ENCODE measurements at regions not wholly inside any gene's neighbourhood (a gene's known extent, or its start where the extent isn't known, plus 50 kb on each side); places are given as distances from the start of the nearest gene placed in this dataset.

DNA sequence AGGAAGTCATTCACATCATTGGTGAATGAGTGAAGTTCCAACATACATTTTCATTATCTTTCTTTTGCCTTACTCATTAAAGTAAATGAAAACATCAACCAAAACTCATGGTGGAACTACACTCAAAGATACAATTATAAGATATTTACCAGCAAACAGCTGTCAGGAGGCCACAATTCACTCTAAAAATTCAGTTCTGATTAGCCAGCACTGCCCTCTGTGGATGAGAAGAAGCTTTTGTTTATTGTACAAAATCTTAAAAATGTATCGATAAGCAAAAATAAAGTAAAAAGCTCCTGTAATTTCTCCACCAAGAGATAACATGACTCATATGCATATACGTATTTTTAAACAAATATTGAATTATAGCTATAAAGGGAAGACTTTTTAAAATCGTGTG lies 73.5 kb upstream of the RAPGEF4 start:
- TF ChIP-seq CTCF (optimal IDR thresholded peaks at IDR 0.05 in 1 of 3, IDR thresholded peaks at IDR 0.05 in 1 of 3, conservative IDR thresholded peaks at IDR 0.05 in 1 of 3; ENCODE audit: extremely low read depth in 1 of 3, insufficient read depth in 2 of 3, low read length in 3 of 3) (no peak), EZH2 (IDR thresholded peaks at IDR 0.05; ENCODE audit: low read length) (no peak)
